Lower leg skin (tissue), 4 donors: ENCODE measurements at regions not wholly inside any gene's neighbourhood (a gene's known extent, or its start where the extent isn't known, plus 50 kb on each side); places are given as distances from the start of the nearest gene placed in this dataset.

ENCODE experiments used
- DNase-seq, 2 donors: peaks; one replicate each; pipeline ENCODE4 v3.0.0-alpha.2; 2019; ENCODE audit warnings: low spot score in 2 of 2
- H3K4me3 ChIP-seq: fragments of 200-600 bp; sonication (generic); 2 replicates; pipeline ENCODE4 v1.5.1; 2017; ENCODE audit warnings: mild to moderate bottlenecking, low read depth; ENCODE audit not compliant: poor library complexity, severe bottlenecking
- POLR2A ChIP-seq, 2 donors: fragments of 450-650 bp; IDR thresholded peaks; one replicate each; pipeline ENCODE4 v1.6.1; 2016 to 2017; ENCODE audit warnings: antibody characterized with exemption in 2 of 2, mild to moderate bottlenecking in 1 of 2, moderate library complexity in 1 of 2
- whole genome bisulfite sequencing, 2 donors: methylation state at CpG; one replicate each; pipeline ENCODE4 v1.1.5; 2018; 5-methylcytosine and 5-hydroxymethylcytosine counted together
- intact Hi-C: fragments of 100-400 bp; cut with DNase I; formaldehyde crosslinking; loops from one replicate; pipeline ENCODE4 v1.15.0; 2023; ENCODE audit warnings: low total_unique reads
- TF ChIP-seq, protein P1 (sequence below), 3 donors: fragments of 450-650 bp; IDR thresholded peaks; one replicate each; pipeline ENCODE4 v1.5.1; 2016; ENCODE audit warnings: antibody characterized with exemption in 3 of 3, mild to moderate bottlenecking in 3 of 3, moderate library complexity in 2 of 3

DNA sequence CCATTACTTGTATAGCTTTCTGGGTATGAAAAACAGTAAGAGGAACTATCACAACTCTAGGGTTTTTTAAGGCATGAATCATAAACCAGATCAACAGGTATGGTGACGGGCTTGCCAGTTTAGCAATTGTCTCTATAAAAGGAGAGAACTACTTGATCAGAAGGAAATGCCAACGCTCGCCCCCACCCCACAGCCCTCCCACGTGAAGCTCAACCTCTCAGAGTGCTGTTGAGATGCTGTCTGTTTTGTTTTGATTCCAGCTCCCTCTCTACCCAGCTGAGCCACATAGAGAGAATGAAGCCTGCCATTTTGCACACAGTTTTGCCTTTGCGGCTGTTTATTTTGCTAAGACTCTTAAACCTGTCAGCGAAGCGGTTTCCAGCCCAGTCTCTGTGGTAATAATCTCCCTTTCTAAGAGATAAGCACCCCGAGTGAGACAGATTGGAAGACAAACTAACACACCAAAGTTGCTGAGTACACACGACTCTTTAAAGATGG, 257.9 kb upstream of the ANKRD55 start:
- H3K4me3 ChIP-seq, result no peak overlapping the region
- no peak for TF ChIP-seq POLR2A (IDR thresholded peaks at IDR 0.05)
- TF ChIP-seq, protein P1, sequence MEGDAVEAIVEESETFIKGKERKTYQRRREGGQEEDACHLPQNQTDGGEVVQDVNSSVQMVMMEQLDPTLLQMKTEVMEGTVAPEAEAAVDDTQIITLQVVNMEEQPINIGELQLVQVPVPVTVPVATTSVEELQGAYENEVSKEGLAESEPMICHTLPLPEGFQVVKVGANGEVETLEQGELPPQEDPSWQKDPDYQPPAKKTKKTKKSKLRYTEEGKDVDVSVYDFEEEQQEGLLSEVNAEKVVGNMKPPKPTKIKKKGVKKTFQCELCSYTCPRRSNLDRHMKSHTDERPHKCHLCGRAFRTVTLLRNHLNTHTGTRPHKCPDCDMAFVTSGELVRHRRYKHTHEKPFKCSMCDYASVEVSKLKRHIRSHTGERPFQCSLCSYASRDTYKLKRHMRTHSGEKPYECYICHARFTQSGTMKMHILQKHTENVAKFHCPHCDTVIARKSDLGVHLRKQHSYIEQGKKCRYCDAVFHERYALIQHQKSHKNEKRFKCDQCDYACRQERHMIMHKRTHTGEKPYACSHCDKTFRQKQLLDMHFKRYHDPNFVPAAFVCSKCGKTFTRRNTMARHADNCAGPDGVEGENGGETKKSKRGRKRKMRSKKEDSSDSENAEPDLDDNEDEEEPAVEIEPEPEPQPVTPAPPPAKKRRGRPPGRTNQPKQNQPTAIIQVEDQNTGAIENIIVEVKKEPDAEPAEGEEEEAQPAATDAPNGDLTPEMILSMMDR (IDR thresholded peaks at IDR 0.05), result no peak
- peak in 1 of 2 donors; percentile 75 for DNase-seq
- intact Hi-C loops, result no loop called here
- WGBS, 2 donors, result 46 to 53% methylated on average over 9 of the region's 9 CpGs

DNA sequence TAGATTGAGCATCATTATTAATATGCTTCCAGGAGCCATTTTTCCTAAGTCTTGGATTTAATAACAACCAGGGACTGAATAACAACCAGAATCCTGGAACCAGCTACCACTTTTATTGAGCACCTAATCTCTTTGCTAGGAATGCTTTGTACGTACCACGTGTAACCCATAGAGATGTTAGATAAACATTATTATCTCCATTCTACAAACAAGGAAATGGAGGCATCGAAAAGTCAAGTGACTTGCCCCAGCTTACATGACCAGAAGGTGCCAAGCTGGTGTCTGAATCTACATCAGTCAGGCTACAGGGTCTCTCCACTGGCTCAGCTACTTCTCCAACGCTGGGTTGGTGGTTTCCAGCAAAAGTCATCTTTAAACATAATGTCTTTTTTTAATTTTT, 256.1 kb upstream of the ANKRD55 start:
- no peak for TF ChIP-seq POLR2A (IDR thresholded peaks at IDR 0.05)
- TF ChIP-seq, protein P1 (IDR thresholded peaks at IDR 0.05), result no peak
- intact Hi-C loops, result no loop called here
- no peak overlapping the region for H3K4me3 ChIP-seq
- WGBS, 2 donors, result 83 to 88% methylated on average over 4 of the region's 4 CpGs
- DNase-seq, result no peak

DNA sequence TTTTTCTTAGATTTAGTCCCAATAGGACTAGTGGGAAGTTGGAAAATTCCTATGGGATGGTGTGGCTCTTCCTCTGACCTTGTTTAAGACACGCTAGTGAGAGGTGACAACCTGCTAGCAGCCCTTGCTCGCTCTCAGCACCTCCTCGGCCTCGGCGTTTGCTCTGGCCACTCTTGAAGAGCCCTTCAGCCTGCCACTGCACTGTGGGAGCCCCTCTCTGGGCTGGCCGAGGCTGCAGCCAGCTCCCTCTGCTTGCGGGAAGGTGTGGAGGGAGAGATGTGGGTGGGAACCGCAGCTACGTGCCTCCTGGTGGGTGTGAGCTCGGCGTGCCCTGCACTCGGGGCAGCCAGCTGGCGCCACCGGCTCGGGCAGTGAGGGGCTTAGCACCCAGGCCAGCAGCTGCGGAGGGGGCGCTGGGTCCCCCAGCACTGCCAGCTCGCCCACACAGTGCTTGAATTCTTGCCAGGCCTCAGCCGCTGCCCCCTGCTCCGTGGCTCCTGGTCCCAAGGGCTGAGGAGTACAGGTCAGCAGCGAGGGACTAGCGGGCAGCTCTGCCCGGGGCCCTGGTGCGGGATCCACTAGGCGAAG, 254.5 kb upstream of the ANKRD55 start:
- 96 to 98% methylated on average over 24 of the region's 25 CpGs for WGBS, 2 donors
- no peak for DNase-seq
- no peak overlapping the region for H3K4me3 ChIP-seq
- intact Hi-C loops, result no loop called here
- no peak for TF ChIP-seq POLR2A (IDR thresholded peaks at IDR 0.05)
- TF ChIP-seq, protein P1 (IDR thresholded peaks at IDR 0.05), result no peak

DNA sequence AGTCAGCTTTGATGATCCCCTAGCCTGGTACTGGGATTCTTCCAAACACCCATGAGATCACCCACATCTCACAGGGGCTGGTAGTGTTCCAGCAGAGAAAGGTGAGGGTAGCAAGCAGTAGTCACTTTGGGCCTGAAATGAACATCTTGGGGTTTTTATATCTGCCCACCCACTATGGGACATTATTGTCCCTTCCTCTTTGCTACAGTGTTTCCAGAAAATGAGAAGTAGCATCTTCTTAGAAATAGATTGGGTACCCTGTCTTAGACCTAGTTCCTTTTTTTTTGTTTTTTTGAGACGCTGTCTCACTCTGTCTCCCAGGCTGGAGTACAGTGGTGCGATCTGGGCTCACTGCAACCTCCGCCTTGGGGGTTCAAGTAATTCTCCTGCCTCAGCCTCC, 249.2 kb upstream of the ANKRD55 start:
- no peak overlapping the region for H3K4me3 ChIP-seq
- intact Hi-C loops, result no loop called here
- DNase-seq, result no peak
- WGBS, 2 donors, result 91 to 92% methylated on average over 3 of the region's 3 CpGs
- TF ChIP-seq, protein P1 (IDR thresholded peaks at IDR 0.05), result no peak
- no peak for TF ChIP-seq POLR2A (IDR thresholded peaks at IDR 0.05)

DNA sequence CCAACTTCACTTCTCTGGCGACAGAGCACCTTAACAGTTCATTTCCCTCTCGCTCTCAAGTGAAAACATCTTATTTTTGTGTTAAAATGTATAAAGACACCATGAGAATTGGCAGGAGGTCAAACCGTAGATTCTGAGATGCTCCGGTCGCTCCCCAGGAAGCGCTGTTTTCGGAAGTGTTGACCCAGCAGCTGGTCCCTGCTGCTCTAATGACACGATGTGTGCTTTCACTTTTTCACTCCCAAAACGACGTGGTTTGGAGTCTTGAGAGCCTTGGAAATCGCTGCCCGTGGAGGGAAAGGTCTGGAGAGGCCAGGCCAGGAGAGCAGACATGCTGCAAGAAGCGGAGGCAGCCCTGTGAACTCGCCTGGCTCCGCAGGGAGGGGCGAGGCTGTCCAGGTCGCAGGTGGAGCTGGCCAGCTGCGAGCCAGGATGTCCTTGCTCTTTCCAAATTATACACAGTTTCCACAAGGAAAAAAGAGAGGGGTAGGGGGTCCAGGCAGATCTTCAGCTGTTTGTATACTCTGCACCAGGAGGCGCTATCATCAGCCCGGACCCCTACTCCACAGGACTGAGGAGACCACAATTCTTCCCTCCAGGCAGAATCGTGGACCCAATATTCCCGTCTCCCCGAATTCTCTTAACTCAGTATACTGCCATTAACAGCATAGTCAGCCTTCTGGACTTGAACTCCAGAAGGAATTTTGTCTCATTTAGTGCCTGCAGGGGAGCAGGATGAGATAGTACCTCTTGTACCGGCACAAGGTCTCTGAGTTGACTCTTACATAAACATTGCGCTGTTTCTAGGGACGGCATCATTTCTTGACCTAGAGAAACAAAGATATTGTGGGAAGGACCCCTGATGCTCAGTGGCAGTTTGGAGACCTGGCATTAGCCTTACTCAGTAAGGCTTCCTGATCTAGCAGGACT, 248.6 kb upstream of the ANKRD55 start:
- TF ChIP-seq POLR2A (IDR thresholded peaks at IDR 0.05), result no peak
- TF ChIP-seq, protein P1 (IDR thresholded peaks at IDR 0.05), result no peak

More for the DNA sequence above, 248.6 kb upstream of the ANKRD55 start:
- peak; percentile 28 to 88 for DNase-seq
- 15 to 20% methylated on average over 26 of the region's 26 CpGs for WGBS, 2 donors
- intact Hi-C loops, result no loop called here
- H3K4me3 ChIP-seq, result peak overlapping the region; percentile 54
